MCF 10A (cell line): ENCODE measurements at regions not wholly inside any gene's neighbourhood (a gene's known extent, or its start where the extent isn't known, plus 50 kb on each side); places are given as distances from the start of the nearest gene placed in this dataset.

Experiments used
- BruUV-seq: library from RNA; stranded (reverse); fragments of 400-500 nt; replicated peaks from 2 replicates; lab custom pipeline; 2021; lab: Mats Ljungman, UMichigan
- CTCF ChIA-PET: fragments of 300-600 bp; sonication (Branson Sonifier 250); formaldehyde crosslinking; extraction: SDS; loops from one replicate; lab custom pipeline; 2021; ENCODE audit warnings: antibody characterized with exemption, inconsistent platforms; lab: Yijun Ruan, JAX
- POLR2A ChIA-PET: fragments of 300-600, 350-650 bp; sonication (Branson Sonifier 250); formaldehyde crosslinking; extraction: SDS; loops from one replicate; lab custom pipeline; 2020; ENCODE audit warnings: antibody characterized with exemption, inconsistent platforms; lab: Yijun Ruan, JAX
- DNase-seq: peaks from one replicate; pipeline ENCODE4 v3.0.0-alpha.2; 2018; ENCODE audit not compliant: unreplicated experiment
- H3K27ac Mint-ChIP-seq: one replicate; pipeline ENCODE4 v1.8.0; 2022; ENCODE audit warnings: mild to moderate bottlenecking, low read depth, mixed read lengths; ENCODE audit not compliant: unreplicated experiment
- H3K27me3 Mint-ChIP-seq: one replicate; pipeline ENCODE4 v1.8.0; 2022; ENCODE audit warnings: mixed read lengths; ENCODE audit not compliant: insufficient read depth, unreplicated experiment
- H3K36me3 Mint-ChIP-seq: one replicate; pipeline ENCODE4 v1.8.0; 2022; ENCODE audit warnings: mild to moderate bottlenecking, moderate library complexity, mixed read lengths; ENCODE audit not compliant: insufficient read depth, unreplicated experiment
- H3K4me1 Mint-ChIP-seq: one replicate; pipeline ENCODE4 v1.8.0; 2022; ENCODE audit warnings: mixed read lengths; ENCODE audit not compliant: insufficient read depth, unreplicated experiment
- H3K4me3 Mint-ChIP-seq: one replicate; pipeline ENCODE4 v1.8.0; 2022; ENCODE audit warnings: mild to moderate bottlenecking, moderate library complexity, mixed read lengths; ENCODE audit not compliant: unreplicated experiment
- H3K9me3 Mint-ChIP-seq: one replicate; pipeline ENCODE4 v1.8.0; 2022; ENCODE audit warnings: mixed read lengths; ENCODE audit not compliant: unreplicated experiment
- intact Hi-C: fragments of 100-400 bp; cut with micrococcal nuclease; formaldehyde crosslinking; loops from 2 replicates; pipeline ENCODE4 v1.14.1; 2022
- TF ChIP-seq, protein P1 (sequence below): fragments of 200-600 bp; IDR thresholded peaks from one replicate; pipeline ENCODE4 v1.8.0; 2022; ENCODE audit warnings: antibody characterized with exemption, mild to moderate bottlenecking; ENCODE audit not compliant: unreplicated experiment

DNA sequence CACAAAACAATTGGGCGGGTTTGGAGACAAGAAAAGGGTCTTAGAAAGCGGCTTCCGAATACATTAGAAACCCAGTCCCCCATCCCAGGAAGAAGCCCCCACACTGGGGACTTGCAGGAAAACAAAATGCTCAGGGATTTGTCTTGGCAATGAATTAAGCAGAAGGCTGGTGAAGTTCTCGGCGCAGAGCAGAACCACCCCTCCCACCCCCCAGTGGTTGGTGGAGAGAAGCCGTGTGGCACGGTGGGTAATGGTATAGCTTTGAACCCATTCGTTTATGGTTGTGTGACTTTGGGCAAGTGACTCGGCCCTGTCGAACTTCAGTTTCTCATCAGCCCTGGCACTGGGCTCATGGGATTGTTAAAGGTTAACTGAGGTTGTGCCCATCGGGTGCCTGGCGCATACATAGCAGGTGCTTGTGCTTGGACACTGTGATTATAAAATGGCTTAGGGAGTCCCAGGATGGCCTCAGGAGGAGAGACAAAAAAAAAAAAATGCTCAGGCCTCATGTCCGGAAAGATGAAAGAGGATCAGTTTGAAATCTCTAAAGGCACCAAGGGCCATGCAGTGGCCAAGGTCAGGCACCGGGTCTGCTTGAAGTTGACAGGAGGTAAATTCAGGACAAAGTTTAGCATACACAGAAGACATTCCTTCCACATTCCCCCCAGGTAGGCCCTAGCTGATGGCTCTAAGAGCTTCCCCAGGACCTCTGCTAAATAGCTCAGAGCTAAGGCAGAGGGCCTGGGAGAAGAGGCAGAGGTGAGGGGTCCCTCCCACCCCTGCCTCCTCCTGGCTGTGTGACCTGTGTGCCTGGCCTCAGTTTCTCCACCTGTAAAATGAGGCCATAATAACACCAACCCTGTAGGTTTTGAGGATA lies 120.1 kb upstream of the PTPN1 start:
- Mint-ChIP-seq H3K27ac (no peak overlapping the region), H3K36me3 (no peaks in the 10 kb centered on the region), H3K4me3 (no peak overlapping the region), H3K4me1 (peaks cover 14% of the 10 kb centered on the region), H3K27me3 (no peaks in the 10 kb centered on the region), H3K9me3 (peaks cover under 1% of the 10 kb centered on the region)
- no peak for DNase-seq
- ChIA-PET POLR2A (interaction anchor here (1.1 kb wide), 1 partner anchor 15 kb away, joined by 3 read pairs; no protein-coding TSS in a partner anchor), CTCF (interaction anchor here (0.7 to 1.2 kb wide), 3 partner anchors 11 to 270 kb away, joined by 3 to 4 read pairs (median 3); no protein-coding TSS in a partner anchor)
- no TSS peak for BruUV-seq
- TF ChIP-seq, protein P1, sequence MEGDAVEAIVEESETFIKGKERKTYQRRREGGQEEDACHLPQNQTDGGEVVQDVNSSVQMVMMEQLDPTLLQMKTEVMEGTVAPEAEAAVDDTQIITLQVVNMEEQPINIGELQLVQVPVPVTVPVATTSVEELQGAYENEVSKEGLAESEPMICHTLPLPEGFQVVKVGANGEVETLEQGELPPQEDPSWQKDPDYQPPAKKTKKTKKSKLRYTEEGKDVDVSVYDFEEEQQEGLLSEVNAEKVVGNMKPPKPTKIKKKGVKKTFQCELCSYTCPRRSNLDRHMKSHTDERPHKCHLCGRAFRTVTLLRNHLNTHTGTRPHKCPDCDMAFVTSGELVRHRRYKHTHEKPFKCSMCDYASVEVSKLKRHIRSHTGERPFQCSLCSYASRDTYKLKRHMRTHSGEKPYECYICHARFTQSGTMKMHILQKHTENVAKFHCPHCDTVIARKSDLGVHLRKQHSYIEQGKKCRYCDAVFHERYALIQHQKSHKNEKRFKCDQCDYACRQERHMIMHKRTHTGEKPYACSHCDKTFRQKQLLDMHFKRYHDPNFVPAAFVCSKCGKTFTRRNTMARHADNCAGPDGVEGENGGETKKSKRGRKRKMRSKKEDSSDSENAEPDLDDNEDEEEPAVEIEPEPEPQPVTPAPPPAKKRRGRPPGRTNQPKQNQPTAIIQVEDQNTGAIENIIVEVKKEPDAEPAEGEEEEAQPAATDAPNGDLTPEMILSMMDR: no peak
- intact Hi-C loops: no loop called here

DNA sequence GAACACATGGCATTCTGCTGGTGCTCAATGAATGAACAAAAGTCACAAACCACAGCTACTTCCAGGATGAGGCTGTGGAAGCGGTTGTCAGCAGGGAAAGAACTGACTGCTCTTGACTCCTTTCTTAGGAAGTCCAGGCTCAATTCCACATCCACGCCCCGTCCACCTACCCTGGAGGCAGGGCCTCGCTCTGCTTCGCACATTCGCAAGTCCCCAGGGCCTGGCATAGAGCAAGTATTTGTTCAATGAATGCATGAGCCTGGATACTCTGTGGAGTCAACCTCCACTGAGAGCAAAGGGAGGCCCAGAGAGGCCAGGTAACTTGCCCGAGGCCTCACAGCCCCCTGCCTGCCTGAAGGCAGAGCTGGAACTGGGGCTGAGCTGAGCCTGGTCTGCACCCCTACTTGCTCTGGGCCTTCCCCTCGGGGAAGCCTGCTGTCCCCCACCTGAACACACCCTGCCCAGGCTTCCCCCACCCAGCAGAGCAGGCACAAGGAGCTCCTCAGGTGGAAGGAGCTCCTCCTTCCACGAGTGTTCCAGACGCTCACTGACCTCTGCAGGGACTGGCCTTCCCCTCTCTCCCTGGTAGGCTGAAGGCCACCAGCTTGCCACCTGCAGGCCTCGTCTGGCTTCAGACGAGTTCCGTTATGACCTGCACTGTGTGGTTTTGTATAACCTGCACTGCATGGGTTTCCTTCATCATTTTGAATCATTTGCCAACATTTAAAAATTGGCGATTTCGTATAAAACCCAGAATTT lies 119.3 kb upstream of the PTPN1 start:
- BruUV-seq: no TSS peak
- intact Hi-C loops: no loop called here
- Mint-ChIP-seq H3K27me3 (no peaks in the 10 kb centered on the region), H3K4me1 (peaks cover 18% of the 10 kb centered on the region), H3K36me3 (no peaks in the 10 kb centered on the region), H3K4me3 (no peak overlapping the region), H3K9me3 (no peaks in the 10 kb centered on the region), H3K27ac (no peak overlapping the region)
- no peak for DNase-seq
- TF ChIP-seq, protein P1: no peak
- CTCF ChIA-PET: interaction anchor here (0.7 to 1.2 kb wide), 3 partner anchors 10 to 271 kb away, joined by 3 to 4 read pairs (median 3); no protein-coding TSS in a partner anchor
- POLR2A ChIA-PET: interaction anchor here (0.5 to 1.1 kb wide), 3 partner anchors 13 to 30 kb away, joined by 3 to 4 read pairs (median 3); no protein-coding TSS in a partner anchor

DNA sequence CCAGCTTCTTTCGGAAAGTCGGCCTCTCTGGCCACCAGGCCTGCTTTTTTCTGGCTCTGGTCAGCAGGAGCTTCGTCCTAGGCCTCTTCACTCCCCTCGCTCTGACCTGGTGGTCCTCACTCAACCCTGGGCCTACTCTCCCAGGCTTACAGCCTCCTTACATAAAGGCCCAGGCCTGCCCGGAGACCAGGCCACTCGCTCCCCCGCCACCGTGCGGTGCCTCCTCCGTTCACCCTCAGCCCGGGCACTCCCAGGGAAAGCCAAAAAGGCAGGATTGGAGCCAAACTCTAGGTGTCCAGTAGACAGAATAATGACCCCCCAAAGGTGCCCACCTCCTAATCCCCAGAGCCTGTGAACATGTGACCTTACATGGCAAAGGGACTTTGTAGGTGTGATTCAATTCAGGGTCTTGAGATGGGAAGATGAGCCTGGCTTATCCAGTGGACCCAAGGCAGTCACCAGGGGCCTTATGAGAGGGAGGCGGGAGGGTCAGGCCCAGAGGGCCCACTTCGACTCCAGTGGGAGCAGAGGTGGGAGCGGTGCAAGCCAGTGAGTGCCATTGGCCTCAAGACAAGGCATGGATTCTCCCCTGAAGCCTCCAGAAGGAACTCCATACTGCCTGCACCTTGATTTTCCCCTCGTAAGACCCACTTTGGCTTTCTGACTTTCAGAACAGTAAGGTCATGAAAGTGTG lies 118.6 kb upstream of the PTPN1 start:
- Mint-ChIP-seq H3K9me3 (no peaks in the 10 kb centered on the region), H3K4me3 (no peak overlapping the region), H3K27me3 (no peaks in the 10 kb centered on the region), H3K36me3 (no peaks in the 10 kb centered on the region), H3K4me1 (peaks cover 19% of the 10 kb centered on the region), H3K27ac (no peak overlapping the region)
- intact Hi-C loops: no loop called here
- CTCF ChIA-PET: interaction anchor here (1.2 kb wide), 2 partner anchors 9 to 14 kb away, joined by 3 read pairs; no protein-coding TSS in a partner anchor
- TF ChIP-seq, protein P1: no peak
- BruUV-seq: no TSS peak
- no peak for DNase-seq
- POLR2A ChIA-PET: interaction anchor here (0.5 to 1.1 kb wide), 3 partner anchors 12 to 30 kb away, joined by 3 to 4 read pairs (median 3); no protein-coding TSS in a partner anchor
